PFSK-1 (cell line): ENCODE measurements at regions not wholly inside any gene's neighbourhood (a gene's known extent, or its start where the extent isn't known, plus 50 kb on each side); places are given as distances from the start of the nearest gene placed in this dataset.
A peak's percentile ranks its signal among the peaks of the same experiment; 100 is the strongest.

Experiments used
- FOXP2 ChIP-seq: optimal IDR thresholded peaks from 2 replicates; pipeline ENCODE3; 2011; ENCODE audit warnings: borderline replicate concordance, control low read depth, inconsistent platforms; ENCODE audit not compliant: insufficient read depth; ENCODE audit errors: extremely low read length, extremely low read depth
- POLR2AphosphoS5 ChIP-seq: IDR thresholded peaks from 2 replicates; pipeline ENCODE4 v1.6.1; 2012; ENCODE audit warnings: low read depth, mild to moderate bottlenecking, control low read depth, low read length, moderate library complexity
- SIN3A ChIP-seq: IDR thresholded peaks from 2 replicates; pipeline ENCODE4 v1.6.1; 2012; ENCODE audit warnings: mild to moderate bottlenecking, low read length, moderate library complexity, borderline replicate concordance; ENCODE audit not compliant: insufficient read depth
- TAF1 ChIP-seq: IDR thresholded peaks from 2 replicates; pipeline ENCODE4 v1.6.1; 2012; ENCODE audit warnings: low read length, control low read depth, borderline replicate concordance; ENCODE audit not compliant: insufficient read depth
- TF ChIP-seq, protein P1 (sequence below), 2 experiments: IDR thresholded peaks; 2 replicates each; pipeline versions ENCODE4 v1.6.1 to v1.8.0; 2011 to 2012; ENCODE audit warnings: low read depth in 2 of 2, low read length in 2 of 2, control low read depth in 1 of 2, inconsistent platforms in 1 of 2, mild to moderate bottlenecking in 1 of 2, moderate library complexity in 1 of 2; ENCODE audit not compliant: insufficient read depth in 1 of 2

DNA sequence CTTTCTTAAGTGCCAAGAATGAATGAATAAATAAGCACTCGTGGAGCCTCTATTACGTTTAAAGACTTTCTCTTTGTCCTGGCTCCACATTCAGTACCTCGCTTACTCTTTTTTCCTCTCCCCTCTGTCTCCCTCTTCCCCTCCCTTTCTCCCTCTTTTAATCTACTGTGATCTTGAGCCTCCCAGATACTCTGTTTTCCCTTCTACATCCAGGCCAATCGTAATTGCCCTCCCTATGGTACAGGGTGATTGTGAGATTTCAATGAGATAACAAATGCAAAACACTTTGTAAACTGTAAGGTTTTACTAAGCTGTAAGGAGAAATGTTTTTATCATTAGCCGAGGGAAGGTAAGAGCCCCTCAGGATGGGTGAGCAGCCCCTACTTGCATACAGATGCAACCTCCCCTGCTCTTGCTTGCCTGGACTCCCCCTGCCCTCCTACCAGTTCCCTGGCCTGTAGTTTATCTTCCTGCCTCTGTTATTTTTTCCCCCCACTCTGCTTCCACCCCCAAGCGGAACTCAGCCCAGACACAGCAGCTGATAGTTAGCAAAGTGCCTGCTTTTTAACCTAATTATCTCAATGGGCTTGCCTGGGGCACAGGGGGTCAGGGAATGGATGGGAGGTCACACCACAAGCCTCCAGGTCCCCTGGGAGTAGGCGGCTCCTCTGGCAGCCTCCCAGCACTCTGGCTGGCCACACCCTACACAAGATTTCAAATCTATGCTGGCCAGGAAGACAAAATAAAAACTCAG is 76.9 kb upstream of the CADM1 start:
- TF ChIP-seq, protein P1, sequence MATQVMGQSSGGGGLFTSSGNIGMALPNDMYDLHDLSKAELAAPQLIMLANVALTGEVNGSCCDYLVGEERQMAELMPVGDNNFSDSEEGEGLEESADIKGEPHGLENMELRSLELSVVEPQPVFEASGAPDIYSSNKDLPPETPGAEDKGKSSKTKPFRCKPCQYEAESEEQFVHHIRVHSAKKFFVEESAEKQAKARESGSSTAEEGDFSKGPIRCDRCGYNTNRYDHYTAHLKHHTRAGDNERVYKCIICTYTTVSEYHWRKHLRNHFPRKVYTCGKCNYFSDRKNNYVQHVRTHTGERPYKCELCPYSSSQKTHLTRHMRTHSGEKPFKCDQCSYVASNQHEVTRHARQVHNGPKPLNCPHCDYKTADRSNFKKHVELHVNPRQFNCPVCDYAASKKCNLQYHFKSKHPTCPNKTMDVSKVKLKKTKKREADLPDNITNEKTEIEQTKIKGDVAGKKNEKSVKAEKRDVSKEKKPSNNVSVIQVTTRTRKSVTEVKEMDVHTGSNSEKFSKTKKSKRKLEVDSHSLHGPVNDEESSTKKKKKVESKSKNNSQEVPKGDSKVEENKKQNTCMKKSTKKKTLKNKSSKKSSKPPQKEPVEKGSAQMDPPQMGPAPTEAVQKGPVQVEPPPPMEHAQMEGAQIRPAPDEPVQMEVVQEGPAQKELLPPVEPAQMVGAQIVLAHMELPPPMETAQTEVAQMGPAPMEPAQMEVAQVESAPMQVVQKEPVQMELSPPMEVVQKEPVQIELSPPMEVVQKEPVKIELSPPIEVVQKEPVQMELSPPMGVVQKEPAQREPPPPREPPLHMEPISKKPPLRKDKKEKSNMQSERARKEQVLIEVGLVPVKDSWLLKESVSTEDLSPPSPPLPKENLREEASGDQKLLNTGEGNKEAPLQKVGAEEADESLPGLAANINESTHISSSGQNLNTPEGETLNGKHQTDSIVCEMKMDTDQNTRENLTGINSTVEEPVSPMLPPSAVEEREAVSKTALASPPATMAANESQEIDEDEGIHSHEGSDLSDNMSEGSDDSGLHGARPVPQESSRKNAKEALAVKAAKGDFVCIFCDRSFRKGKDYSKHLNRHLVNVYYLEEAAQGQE (IDR thresholded peaks at IDR 0.05; ENCODE audit: insufficient read depth in 1 of 2, low read depth in 2 of 2, low read length in 2 of 2), result peak in 1 of 2 experiments; percentile 79; a peak in 1 of 4 replicates
- peak; percentile 19 for TF ChIP-seq FOXP2
- TF ChIP-seq SIN3A, result peak; percentile 80; the same call in 1 of the 2 replicates
- TF ChIP-seq TAF1, result 0 out of 2 replicates have a peak, but pooled peaks have one; percentile 57
- TF ChIP-seq POLR2AphosphoS5, result peak; percentile 45; the same call in 1 of the 2 replicates

DNA sequence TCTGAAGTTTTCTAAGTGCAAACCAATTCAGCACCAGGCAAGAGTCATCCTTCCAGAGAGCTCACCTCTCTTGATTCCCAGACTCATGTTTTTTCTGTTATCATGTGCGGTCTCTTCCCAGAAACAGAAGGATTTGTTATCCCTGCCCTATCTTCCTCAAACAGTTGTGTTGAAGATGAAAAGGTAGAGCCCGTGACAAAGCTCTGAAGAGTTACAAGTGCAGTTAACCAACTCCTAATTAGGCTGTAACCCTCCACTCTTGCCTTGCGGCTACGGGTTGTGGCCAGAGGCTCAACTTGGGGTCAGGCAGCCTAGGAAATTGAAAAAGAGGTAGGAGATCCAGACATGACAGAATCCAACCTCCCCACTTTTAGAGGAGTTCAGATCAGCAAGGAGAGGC is 76.2 kb upstream of the CADM1 start:
- TF ChIP-seq, protein P1 (IDR thresholded peaks at IDR 0.05; ENCODE audit: insufficient read depth in 1 of 2, low read depth in 2 of 2, low read length in 2 of 2), result no peak
- TF ChIP-seq SIN3A (no peak), TAF1 (no peak), POLR2AphosphoS5 (no peak), FOXP2 (no peak)

DNA sequence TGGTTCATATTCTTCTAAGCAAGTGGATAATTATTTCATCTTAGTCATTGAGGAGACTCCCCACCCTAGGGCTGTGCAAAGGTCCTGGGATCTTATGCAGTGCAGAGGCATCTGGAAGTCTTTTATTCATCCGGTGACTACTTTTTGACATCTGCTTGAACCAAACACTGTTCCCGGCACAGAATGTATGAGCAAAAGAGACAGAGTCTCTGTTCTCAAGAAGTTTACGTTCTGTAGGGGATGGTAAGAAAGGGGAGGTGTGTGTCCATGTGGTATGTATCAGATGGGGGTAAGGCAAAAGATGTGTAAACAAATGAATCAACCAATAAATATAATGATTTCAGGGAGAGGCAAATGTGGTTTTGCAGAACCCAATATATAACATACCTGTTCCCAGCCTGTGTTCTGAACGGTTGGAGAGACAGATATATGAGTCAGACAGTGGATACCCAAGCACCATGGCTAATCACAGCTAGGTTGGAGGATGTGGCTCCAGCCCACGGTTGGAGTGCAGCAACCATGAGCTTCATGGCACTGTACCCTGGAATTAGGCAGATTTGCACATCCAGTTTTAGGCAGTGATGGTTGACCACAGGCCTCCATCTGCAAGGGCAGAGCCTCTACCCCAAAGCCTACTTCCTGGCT is 75.1 kb upstream of the CADM1 start:
- TF ChIP-seq SIN3A, result no peak
- no peak for TF ChIP-seq POLR2AphosphoS5
- TF ChIP-seq FOXP2, result no peak
- no peak for TF ChIP-seq TAF1
- TF ChIP-seq, protein P1 (IDR thresholded peaks at IDR 0.05; ENCODE audit: insufficient read depth in 1 of 2, low read depth in 2 of 2, low read length in 2 of 2), result no peak

DNA sequence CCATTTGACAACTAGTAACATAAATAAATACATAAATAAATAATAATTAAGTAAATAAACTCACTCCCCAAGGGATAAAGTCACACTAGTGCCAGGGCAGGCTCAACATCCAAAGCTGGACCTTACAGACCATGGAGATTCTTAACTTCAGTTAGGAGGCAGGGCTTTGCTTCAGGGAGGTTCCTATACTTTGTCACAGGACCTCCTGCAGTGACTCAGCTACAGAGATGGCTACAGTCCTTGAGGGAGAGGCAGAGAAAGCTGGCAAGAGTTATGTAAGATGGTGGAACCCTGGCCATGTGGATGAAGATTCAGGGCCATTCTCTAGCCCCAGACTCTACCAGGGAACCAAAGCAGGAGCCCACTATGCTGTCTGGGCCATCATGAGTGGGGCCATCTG is 74.1 kb upstream of the CADM1 start:
- TF ChIP-seq SIN3A (no peak), TAF1 (no peak), FOXP2 (no peak), POLR2AphosphoS5 (no peak)
- TF ChIP-seq, protein P1 (IDR thresholded peaks at IDR 0.05; ENCODE audit: insufficient read depth in 1 of 2, low read depth in 2 of 2, low read length in 2 of 2), result no peak

DNA sequence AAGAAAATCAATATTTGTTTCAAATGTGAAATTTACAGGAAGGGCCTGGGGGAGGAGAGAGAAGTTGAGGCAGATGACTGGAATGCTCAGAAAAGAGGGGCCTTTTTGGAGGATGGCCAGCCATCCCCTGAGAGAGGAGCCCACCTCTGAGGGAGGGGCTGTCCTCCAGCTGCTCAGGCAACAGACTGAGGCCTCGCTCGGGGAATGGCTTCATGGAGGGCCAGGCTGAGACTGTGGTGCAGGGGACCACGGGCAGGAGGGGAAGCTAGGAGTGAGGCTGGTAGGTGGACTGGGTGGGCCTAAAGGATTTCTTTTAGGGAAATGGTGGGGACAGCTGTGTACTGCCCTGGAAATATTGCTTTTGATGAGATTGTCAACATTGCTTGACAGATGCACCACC is 73.5 kb upstream of the CADM1 start:
- TF ChIP-seq TAF1 (no peak), FOXP2 (no peak), POLR2AphosphoS5 (no peak), SIN3A (no peak)
- TF ChIP-seq, protein P1 (IDR thresholded peaks at IDR 0.05; ENCODE audit: insufficient read depth in 1 of 2, low read depth in 2 of 2, low read length in 2 of 2), result no peak
